Mammary epithelial cell (primary cell): ENCODE measurements at regions not wholly inside any gene's neighbourhood (a gene's known extent, or its start where the extent isn't known, plus 50 kb on each side); places are given as distances from the start of the nearest gene placed in this dataset.
"Not testable (repeated sequence)": the region's sequence is repeated elsewhere in the genome, so short reads cannot be mapped to it uniquely, and the experiment has no call there.

Experiments
- CTCF ChIP-seq, 2 donors: IDR thresholded peaks in 1 of 2; conservative IDR thresholded peaks in 1 of 2; 2 replicates each; pipeline ENCODE4 v1.5.1; 2011 to 2012; ENCODE audit warnings: inconsistent platforms in 2 of 2, low read length in 2 of 2, mild to moderate bottlenecking in 2 of 2, control low read depth in 1 of 2, low read depth in 1 of 2; ENCODE audit not compliant: insufficient read depth in 1 of 2; ENCODE audit errors: extremely low read depth in 1 of 2
- EZH2 ChIP-seq: IDR thresholded peaks from 2 replicates; pipeline ENCODE4 v1.6.1; 2012; ENCODE audit warnings: low read length, inconsistent platforms, borderline replicate concordance

- TF ChIP-seq EZH2; CTCF (conservative IDR thresholded peaks at IDR 0.05 in 1 of 2, IDR thresholded peaks at IDR 0.05 in 1 of 2; ENCODE audit: extremely low read depth in 1 of 2, insufficient read depth in 1 of 2, low read depth in 1 of 2, low read length in 2 of 2): not testable (repeated sequence)
Observed at GRCh38 chr1:206288453-206288852, 85.1 kb downstream of the SRGAP2 start.
